GM19239 (cell line): ENCODE measurements at regions not wholly inside any gene's neighbourhood (a gene's known extent, or its start where the extent isn't known, plus 50 kb on each side); places are given as distances from the start of the nearest gene placed in this dataset.
"Not testable (repeated sequence)": the region's sequence is repeated elsewhere in the genome, so short reads cannot be mapped to it uniquely, and the experiment has no call there.

ENCODE experiments used
- DNase-seq: peaks from one replicate; pipeline ENCODE4 v3.0.0; 2011; ENCODE audit warnings: low spot score; ENCODE audit not compliant: insufficient read length
- FAIRE-seq: peaks from 2 replicates; lab custom pipeline; 2011; peaks lifted over from hg19 to GRCh38; lab: Jason Lieb, UNC

DNA sequence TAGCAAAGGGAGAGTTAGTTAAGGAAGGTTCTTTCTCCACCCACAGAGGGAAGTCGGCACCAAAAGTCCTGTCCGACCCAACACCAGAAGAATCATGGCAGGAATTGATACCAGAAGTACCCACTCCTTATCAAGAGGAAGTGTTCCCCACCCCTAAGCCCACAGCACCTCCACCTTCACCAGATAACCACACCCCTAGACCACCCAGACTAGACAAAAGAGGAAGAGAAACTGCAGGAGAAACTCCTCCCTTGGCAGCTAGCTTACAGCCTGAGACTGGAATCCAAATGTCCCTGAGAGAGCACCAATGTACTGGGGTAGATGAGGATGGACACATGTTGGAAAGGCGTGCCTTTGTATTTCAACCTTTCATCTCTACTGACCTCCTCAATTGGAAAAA lies 532.9 kb upstream of the TSPY4 start:
- FAIRE-seq: no peak

GRCh38 chrY:8807648-8808408 lies 529.4 kb upstream of the TSPY4 start:
- DNase-seq (no peak), FAIRE-seq (no peak)

More for the DNA sequence above, 532.9 kb upstream of the TSPY4 start:
- DNase-seq: no peak

DNA sequence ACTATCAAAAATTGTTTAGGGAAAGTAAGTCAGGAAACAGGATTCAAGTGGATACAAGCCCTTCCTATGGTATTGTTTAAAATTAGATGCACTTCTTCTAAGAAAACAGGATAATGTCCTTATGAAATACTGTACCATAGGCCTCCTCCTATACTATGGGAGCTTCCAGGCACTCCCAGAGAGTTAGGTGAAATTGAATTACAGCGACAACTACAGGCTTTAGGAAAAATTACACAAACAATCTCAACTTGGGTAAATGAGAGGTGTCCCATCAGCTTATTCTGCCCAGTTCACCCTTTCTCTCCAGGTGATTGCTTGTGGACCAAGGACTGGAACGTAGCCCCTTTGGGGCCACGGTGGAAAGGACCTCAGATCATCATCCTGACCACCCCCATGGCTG lies 528.7 kb upstream of the TSPY4 start:
- FAIRE-seq (no peak), DNase-seq (no peak)

DNA sequence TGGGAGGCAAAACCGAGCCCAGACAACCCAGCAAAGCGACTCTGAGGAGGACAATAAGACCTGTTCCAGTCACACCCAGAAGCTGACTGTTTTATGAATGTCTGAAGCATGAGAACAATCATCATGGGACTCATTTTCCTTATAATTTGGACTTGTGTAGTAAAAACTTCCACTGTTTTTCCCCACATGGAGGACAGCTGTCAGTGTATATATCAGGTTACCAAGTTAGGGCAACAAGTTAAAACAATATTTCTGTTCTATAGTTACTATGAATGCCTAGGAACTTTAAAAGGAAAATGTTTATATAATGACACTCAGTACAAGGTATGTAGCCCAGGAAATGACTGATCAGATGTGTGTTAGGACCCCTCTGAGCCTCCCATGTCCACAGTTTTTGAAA lies 528.2 kb upstream of the TSPY4 start:
- DNase-seq (no peak), FAIRE-seq (no peak)

- no peak for FAIRE-seq
- no peak for DNase-seq
Observed at GRCh38 chrY:8814143-8814542, 523.1 kb upstream of the TSPY4 start.

- DNase-seq (no peak), FAIRE-seq (no peak)
Observed at GRCh38 chrY:8815616-8816015, 521.6 kb upstream of the TSPY4 start.

GRCh38 chrY:8820032-8820431 lies 517.2 kb upstream of the TSPY4 start:
- no peak for FAIRE-seq
- no peak for DNase-seq

GRCh38 chrY:8821106-8821505 lies 516.2 kb upstream of the TSPY4 start:
- no peak for FAIRE-seq
- no peak for DNase-seq

GRCh38 chrY:8852278-8852677 lies 485.0 kb upstream of the TSPY4 start:
- FAIRE-seq: no peak
- no peak for DNase-seq

DNA sequence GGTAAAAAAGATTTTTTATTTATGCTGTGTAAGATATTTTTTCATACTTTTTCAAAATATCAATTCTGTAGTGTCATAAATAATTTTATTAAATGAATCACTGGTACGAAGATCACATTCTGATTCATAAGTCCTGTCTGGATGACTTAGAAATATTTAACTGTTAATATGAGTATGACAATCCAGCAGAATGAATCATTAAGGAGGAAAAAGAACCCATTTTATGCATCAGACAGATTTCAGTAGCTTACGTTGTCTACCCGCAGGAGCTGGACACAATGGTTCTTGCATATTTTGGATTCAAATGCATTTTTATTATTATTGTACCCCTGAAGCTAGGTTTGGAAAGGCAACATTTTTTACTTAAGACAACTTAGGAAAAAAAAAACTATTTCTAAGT lies 448.9 kb upstream of the TSPY4 start:
- FAIRE-seq (no peak), DNase-seq (no peak)

DNA sequence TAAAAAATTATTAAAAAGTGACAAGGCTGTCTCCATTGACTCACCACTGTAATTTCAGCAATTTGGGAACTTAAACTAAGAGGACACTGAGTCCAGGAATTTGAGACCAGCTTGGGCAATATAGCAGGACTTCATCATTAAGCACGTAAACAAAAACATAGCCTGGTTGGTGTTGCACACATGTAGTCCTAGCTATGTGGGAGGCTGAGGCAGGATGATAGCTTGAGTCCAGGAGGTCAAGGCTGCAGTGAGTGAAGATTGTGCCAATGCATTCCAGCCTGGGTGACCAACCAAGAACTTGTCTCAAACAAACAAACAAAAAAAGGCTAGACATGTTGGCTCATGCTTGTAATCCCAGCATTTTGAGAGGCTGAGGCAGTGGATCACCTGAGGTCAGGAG lies 439.4 kb upstream of the TSPY4 start:
- FAIRE-seq: no peak

GRCh38 chrY:8905141-8905540 lies 432.1 kb upstream of the TSPY4 start:
- DNase-seq: no peak
- FAIRE-seq: no peak

More for the DNA sequence above, 439.4 kb upstream of the TSPY4 start:
- no peak for DNase-seq

DNA sequence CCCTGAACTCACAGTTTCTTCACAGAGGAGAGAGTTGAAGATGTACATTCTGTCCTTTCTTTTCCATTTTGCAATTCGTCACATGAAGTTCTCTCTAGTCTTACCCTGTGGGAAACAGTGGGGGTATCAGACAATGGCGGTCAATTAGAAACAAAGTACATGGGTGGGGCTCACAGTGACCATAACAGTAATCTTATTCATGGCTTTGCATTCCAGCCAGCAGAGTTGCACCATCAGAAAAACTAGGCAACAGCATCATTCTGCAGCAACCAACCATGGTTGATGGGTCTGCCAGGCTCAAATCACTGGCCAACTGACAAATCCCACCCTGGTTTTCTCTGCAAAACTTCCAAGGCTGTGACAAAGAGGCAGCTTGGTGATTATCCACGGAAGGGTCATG lies 414.7 kb upstream of the TSPY4 start:
- DNase-seq: not testable (repeated sequence)

More for the DNA sequence above, 414.7 kb upstream of the TSPY4 start:
- not testable (repeated sequence) for FAIRE-seq
